ENCODE measurements at regions not wholly inside any gene's neighbourhood (a gene's known extent, or its start where the extent isn't known, plus 50 kb on each side); places are given as distances from the start of the nearest gene placed in this dataset.
A peak's percentile ranks its signal among the peaks of the same experiment; 100 is the strongest.

GRCh38 chr4:181278941-181279340 lies 964.3 kb upstream of the TENM3 start:
- no peak for DNase-seq (ENCODE audit: low spot score)

- DNase-seq (ENCODE audit: low spot score), result peak; percentile 86
Measured at GRCh38 chr4:181281451-181281850, 961.8 kb upstream of the TENM3 start.

GRCh38 chr4:181289198-181289597 lies 954.0 kb upstream of the TENM3 start:
- DNase-seq (ENCODE audit: low spot score), result no peak

GRCh38 chr4:181291615-181292014 lies 951.6 kb upstream of the TENM3 start:
- no peak for DNase-seq (ENCODE audit: low spot score)

GRCh38 chr4:181293014-181293413 lies 950.2 kb upstream of the TENM3 start:
- DNase-seq (ENCODE audit: low spot score), result no peak

- no peak for DNase-seq (ENCODE audit: low spot score)
Measured at GRCh38 chr4:181293541-181293940, 949.7 kb upstream of the TENM3 start.

- DNase-seq (ENCODE audit: low spot score), result no peak
Measured at GRCh38 chr4:181294421-181294820, 948.8 kb upstream of the TENM3 start.

GRCh38 chr4:181301735-181302710 lies 941.2 kb upstream of the TENM3 start:
- peak; percentile 11 for DNase-seq (ENCODE audit: low spot score)

GRCh38 chr4:181307824-181308223 lies 935.4 kb upstream of the TENM3 start:
- DNase-seq (ENCODE audit: low spot score), result no peak

- no peak for DNase-seq (ENCODE audit: low spot score)
Measured at GRCh38 chr4:181308476-181309312, 934.5 kb upstream of the TENM3 start.

- no peak for DNase-seq (ENCODE audit: low spot score)
Measured at GRCh38 chr4:181312066-181312465, 931.1 kb upstream of the TENM3 start.

GRCh38 chr4:181319629-181320028 lies 923.6 kb upstream of the TENM3 start:
- DNase-seq (ENCODE audit: low spot score), result no peak

GRCh38 chr4:181323061-181323460 lies 920.1 kb upstream of the TENM3 start:
- DNase-seq (ENCODE audit: low spot score), result no peak

GRCh38 chr4:181330654-181331201 lies 912.5 kb upstream of the TENM3 start:
- DNase-seq (ENCODE audit: low spot score), result no peak

- DNase-seq (ENCODE audit: low spot score), result no peak
Measured at GRCh38 chr4:181331214-181331613, 912.0 kb upstream of the TENM3 start.

- DNase-seq (ENCODE audit: low spot score), result no peak
Measured at GRCh38 chr4:181345931-181346330, 897.3 kb upstream of the TENM3 start.

- DNase-seq (ENCODE audit: low spot score), result no peak
Measured at GRCh38 chr4:181350615-181351415, 892.4 kb upstream of the TENM3 start.

GRCh38 chr4:181364504-181364903 lies 878.7 kb upstream of the TENM3 start:
- no peak for DNase-seq (ENCODE audit: low spot score)

GRCh38 chr4:181365671-181366070 lies 877.5 kb upstream of the TENM3 start:
- no peak for DNase-seq (ENCODE audit: low spot score)

GRCh38 chr4:181372014-181372413 lies 871.2 kb upstream of the TENM3 start:
- DNase-seq (ENCODE audit: low spot score), result no peak

- DNase-seq (ENCODE audit: low spot score), result no peak
Measured at GRCh38 chr4:181376058-181376457, 867.1 kb upstream of the TENM3 start.

- DNase-seq (ENCODE audit: low spot score), result no peak
Measured at GRCh38 chr4:181388061-181388460, 855.1 kb upstream of the TENM3 start.

Measured in globus pallidus (tissue), 1 donor.